Uterus (tissue), 3 donors: ENCODE measurements at regions not wholly inside any gene's neighbourhood (a gene's known extent, or its start where the extent isn't known, plus 50 kb on each side); places are given as distances from the start of the nearest gene placed in this dataset.

ENCODE experiments used
- DNase-seq, 2 donors: peaks; one replicate each; pipeline ENCODE4 v3.0.0-alpha.2; 2019 to 2020
- H3K27ac ChIP-seq, 2 donors: fragments of 200-600 bp; sonication (generic); 1 replicate in 1 of 2; 2 replicates in 1 of 2; pipeline ENCODE4 v1.5.1; 2016 to 2018
- H3K27me3 ChIP-seq, 2 donors: fragments of 200-600 bp; sonication (generic); one replicate each; pipeline ENCODE4 v1.5.1; 2018 to 2019; ENCODE audit warnings: control low read depth in 1 of 2
- H3K36me3 ChIP-seq, 2 donors: fragments of 200-600 bp; sonication (generic); one replicate each; pipeline ENCODE4 v1.5.1; 2019; ENCODE audit warnings: control low read depth in 1 of 2
- H3K4me1 ChIP-seq, 2 donors: fragments of 200-600 bp; sonication (generic); one replicate each; pipeline ENCODE4 v1.5.1; 2018 to 2019; ENCODE audit warnings: control low read depth in 1 of 2
- H3K4me3 ChIP-seq, 2 donors: fragments of 200-600 bp; sonication (generic); 1 replicate in 1 of 2; 2 replicates in 1 of 2; pipeline ENCODE4 v1.5.1; 2018 to 2019; ENCODE audit warnings: mild to moderate bottlenecking in 1 of 2
- H3K9me3 ChIP-seq, 2 donors: fragments of 200-600 bp; sonication (generic); one replicate each; pipeline ENCODE4 v1.5.1; 2019; ENCODE audit warnings: control low read depth in 1 of 2
- CTCF ChIP-seq, 4 experiments: fragments of 200-600 bp in 2 of 4; fragments of 450-650 bp in 2 of 4; sonication (generic) in 2 of 4; IDR thresholded peaks; one replicate each; pipeline ENCODE4 v1.5.1; 2016 to 2019; ENCODE audit warnings: antibody characterized with exemption in 4 of 4, mild to moderate bottlenecking in 2 of 4, moderate library complexity in 1 of 4
- POLR2A ChIP-seq, 2 donors: fragments of 450-650 bp; IDR thresholded peaks; one replicate each; pipeline ENCODE4 v1.6.1; 2016; ENCODE audit warnings: antibody characterized with exemption in 2 of 2, mild to moderate bottlenecking in 1 of 2, moderate library complexity in 1 of 2
- intact Hi-C: fragments of 100-400 bp; cut with DNase I; formaldehyde crosslinking; loops from one replicate; pipeline ENCODE4 v1.15.1; 2023; ENCODE audit warnings: low total_unique reads
- donor health status: DM: yes; HTN: yes; CAD: no.

GRCh38 chr1:91152331-91152730 is 130.5 kb upstream of the ZNF644 start:
- no peaks in the 10 kb centered on the region for H3K36me3 ChIP-seq
- H3K4me3 ChIP-seq, result no peak overlapping the region
- H3K27ac ChIP-seq, result no peak overlapping the region
- no peak for DNase-seq
- H3K4me1 ChIP-seq, result no peaks in the 10 kb centered on the region
- intact Hi-C loops, result no loop called here
- H3K27me3 ChIP-seq, result no peaks in the 10 kb centered on the region
- H3K9me3 ChIP-seq, result no peaks in the 10 kb centered on the region
- TF ChIP-seq CTCF (IDR thresholded peaks at IDR 0.05) (no peak), POLR2A (IDR thresholded peaks at IDR 0.05) (no peak)

- DNase-seq, result no peak
- H3K4me3 ChIP-seq, result no peak overlapping the region
- no peaks in the 10 kb centered on the region for H3K4me1 ChIP-seq
- TF ChIP-seq CTCF (IDR thresholded peaks at IDR 0.05) (no peak), POLR2A (IDR thresholded peaks at IDR 0.05) (no peak)
- no peaks in the 10 kb centered on the region for H3K36me3 ChIP-seq
- no peaks in the 10 kb centered on the region for H3K9me3 ChIP-seq
- no peak overlapping the region for H3K27ac ChIP-seq
- intact Hi-C loops, result no loop called here
- no peaks in the 10 kb centered on the region for H3K27me3 ChIP-seq
These were observed 129.9 kb upstream of the ZNF644 start for GRCh38 chr1:91151702-91152101.

- H3K4me3 ChIP-seq, result no peak overlapping the region
- H3K36me3 ChIP-seq, result no peaks in the 10 kb centered on the region
- no peak for DNase-seq
- intact Hi-C loops, result no loop called here
- no peaks in the 10 kb centered on the region for H3K9me3 ChIP-seq
- TF ChIP-seq POLR2A (IDR thresholded peaks at IDR 0.05) (no peak), CTCF (IDR thresholded peaks at IDR 0.05) (no peak)
- no peak overlapping the region for H3K27ac ChIP-seq
- no peaks in the 10 kb centered on the region for H3K27me3 ChIP-seq
- H3K4me1 ChIP-seq, result no peaks in the 10 kb centered on the region
These were observed 126.8 kb upstream of the ZNF644 start for GRCh38 chr1:91148641-91149069.

- Histone ChIP-seq H3K4me1 (no peaks in the 10 kb centered on the region), H3K36me3 (no peaks in the 10 kb centered on the region), H3K9me3 (no peaks in the 10 kb centered on the region), H3K4me3 (no peak overlapping the region), H3K27me3 (no peaks in the 10 kb centered on the region), H3K27ac (no peak overlapping the region)
- DNase-seq, result no peak
- no peak for TF ChIP-seq CTCF (IDR thresholded peaks at IDR 0.05)
- no peak for TF ChIP-seq POLR2A (IDR thresholded peaks at IDR 0.05)
- intact Hi-C loops, result no loop called here
These were observed 120.0 kb upstream of the ZNF644 start for GRCh38 chr1:91141858-91142257.

- TF ChIP-seq CTCF (IDR thresholded peaks at IDR 0.05) (no peak), POLR2A (IDR thresholded peaks at IDR 0.05) (no peak)
- Histone ChIP-seq H3K27ac (no peak overlapping the region), H3K4me3 (no peak overlapping the region), H3K4me1 (no peaks in the 10 kb centered on the region), H3K9me3 (no peaks in the 10 kb centered on the region), H3K27me3 (no peaks in the 10 kb centered on the region), H3K36me3 (no peaks in the 10 kb centered on the region)
- intact Hi-C loops, result no loop called here
- DNase-seq, result no peak
These were observed 117.1 kb upstream of the ZNF644 start for GRCh38 chr1:91138959-91139358.
